ENCODE measurements at regions not wholly inside any gene's neighbourhood (a gene's known extent, or its start where the extent isn't known, plus 50 kb on each side); places are given as distances from the start of the nearest gene placed in this dataset.

DNA sequence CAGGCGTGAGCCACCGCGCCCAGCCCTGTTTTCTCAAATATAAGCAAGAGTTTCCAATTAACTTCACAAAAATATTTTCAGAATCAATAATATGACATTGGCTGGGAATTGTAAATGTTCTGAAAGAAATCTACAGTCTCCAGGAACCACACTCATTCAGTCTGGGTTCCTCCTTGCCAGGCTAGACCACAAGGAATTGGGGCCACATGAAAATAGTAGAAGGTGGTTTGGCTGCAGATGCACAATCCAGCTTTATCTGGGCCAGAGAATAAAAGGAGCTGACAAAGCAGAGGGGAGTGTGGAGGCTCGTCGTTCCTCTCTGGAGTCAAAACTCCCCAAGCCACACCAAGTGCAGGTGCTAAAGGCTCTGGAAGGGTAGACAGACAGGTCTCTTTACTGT, 92.0 kb upstream of the OSMR start:
- no peak for DNase-seq

DNA sequence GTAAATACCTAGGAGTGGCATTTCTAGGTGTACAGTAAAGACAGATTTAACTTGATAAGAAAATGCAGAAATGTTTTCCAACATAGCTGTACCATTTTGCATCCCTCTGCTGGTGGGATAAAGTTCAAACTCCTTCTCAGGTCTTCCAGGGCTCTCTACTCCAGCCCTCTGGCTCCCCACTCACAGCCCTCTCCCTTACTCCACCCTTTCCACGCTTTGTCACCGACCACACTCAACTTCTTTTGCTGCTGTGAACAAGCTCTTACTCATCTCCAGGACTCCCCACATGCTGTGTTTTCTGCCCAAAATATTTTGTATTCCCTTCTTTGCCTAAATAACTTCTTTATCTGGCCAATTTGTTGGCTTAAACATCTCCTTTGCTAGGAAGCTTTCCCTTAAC, 90.6 kb upstream of the OSMR start:
- no peak for DNase-seq

- DNase-seq, result no peak
Observed at GRCh38 chr5:38756068-38756467, 89.7 kb upstream of the OSMR start.

- DNase-seq, result peak; percentile 44
Observed at GRCh38 chr5:38757451-38758245, 88.2 kb upstream of the OSMR start.

DNA sequence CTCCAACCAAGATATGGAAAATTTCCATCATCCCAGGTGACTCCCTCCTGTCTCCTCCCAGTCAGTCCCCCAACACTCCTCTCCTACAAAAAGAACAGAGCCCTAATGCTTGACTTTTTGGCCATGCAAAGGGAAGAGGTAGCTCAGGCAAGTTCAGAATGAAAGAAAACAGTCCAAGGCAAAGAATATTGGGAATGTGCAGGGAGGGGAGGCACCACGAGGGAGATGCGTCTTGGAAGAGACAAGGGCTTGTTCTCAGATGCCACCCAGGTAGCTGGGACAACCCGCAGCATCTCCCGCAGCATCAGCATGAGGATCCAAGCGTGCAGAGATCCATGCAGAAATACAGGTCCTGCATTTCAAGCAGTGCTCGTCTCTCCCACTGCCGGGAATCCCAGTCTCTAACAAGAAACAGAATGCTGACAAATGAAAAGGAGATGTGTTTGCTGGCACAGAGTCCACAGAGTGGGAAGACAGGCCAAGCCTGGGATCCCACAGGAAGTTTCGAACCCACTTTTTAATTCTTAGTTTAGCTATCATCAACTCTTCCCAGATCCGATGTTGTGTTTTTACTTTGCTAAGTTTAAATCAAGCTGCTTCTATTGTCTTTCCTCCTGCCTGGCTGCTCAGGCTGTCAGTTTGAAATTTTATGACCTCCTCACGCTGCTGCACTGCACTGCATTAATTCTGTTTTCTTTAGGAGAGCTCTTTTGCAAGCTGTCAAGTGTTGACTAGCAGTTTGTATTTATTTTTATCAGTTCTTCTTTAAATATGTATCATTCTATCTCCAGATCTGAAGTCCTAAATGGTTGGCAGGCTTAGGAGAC, 86.8 kb upstream of the OSMR start:
- DNase-seq, result no peak

DNA sequence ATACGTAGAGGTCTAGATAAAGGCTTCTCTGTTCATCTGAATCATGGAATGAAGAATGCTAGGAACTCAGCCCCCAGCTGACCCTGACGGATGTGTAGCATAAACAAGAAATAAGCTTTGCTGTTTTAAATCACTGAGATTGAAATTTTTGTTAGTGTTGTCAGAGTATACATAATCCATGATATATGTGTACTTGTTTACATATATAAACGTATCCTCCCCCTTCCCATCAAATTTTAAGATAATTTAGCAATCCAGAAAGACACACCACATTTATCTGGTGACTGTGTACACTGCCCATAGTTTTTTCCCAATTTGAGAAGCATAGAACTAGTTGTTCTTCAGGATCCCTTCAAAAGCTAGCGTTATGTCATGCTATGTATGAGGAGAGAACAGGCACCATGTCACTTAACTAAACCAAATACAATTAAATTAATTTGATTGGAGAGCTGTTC, 80.8 kb upstream of the OSMR start:
- DNase-seq, result no peak

GRCh38 chr5:38765399-38765861, 80.4 kb upstream of the OSMR start:
- DNase-seq, result peak; percentile 24

DNA sequence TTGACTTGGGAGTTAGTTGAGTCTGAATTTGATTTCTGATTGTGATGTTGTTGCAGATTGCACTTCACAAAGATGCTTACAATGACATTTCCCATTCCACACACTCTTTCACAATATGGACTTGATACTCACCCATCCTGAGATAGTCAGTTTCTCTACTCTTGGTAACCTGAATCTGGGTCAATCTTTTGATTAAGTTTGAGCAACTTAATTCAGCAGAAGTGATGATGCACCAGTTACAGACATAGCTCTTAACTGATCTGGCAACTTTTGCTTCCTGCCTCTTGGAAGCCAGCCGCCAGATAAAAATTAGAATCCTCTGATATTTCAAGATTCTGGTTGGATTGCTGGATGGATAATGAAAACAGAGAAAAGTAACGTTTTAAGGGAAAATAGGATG, 79.7 kb upstream of the OSMR start:
- DNase-seq, result no peak

DNA sequence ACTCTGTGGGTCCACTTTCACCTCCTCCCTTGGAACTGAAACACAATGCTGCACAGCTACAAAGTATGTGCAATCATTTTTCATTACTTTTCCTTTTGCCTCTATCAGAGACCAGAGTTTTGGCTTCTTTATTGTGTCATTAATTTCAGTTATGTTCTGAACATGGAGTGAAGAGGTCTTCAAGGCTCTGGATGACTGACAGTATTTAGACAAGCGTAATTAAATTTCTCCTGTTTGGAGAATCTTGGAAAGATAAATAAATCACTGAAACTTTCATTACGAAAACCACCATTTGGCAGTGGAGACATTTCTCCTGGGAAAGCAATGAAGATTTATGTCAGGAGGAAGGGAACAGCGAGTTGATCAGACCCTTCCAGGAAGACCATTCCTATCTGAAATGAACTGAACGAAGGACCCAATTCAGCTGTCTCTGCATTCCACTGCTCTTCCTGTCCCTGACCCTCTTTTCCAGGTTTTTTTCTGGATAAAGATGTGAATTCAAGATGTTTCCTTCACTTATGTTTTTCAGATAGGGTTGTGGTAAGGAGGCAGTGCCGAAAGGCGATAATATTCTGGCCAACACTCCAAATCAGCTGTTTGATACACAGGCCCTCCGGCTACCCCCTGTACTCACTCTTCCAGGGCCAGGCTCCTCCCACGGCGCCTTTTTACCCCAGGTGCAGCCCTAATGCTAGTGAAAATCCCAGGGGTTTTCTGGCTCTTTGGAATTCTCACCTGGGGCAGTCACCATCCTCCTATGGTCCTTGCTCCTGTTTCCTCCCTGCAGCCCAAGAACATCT, 77.2 kb upstream of the OSMR start:
- no peak for DNase-seq

DNA sequence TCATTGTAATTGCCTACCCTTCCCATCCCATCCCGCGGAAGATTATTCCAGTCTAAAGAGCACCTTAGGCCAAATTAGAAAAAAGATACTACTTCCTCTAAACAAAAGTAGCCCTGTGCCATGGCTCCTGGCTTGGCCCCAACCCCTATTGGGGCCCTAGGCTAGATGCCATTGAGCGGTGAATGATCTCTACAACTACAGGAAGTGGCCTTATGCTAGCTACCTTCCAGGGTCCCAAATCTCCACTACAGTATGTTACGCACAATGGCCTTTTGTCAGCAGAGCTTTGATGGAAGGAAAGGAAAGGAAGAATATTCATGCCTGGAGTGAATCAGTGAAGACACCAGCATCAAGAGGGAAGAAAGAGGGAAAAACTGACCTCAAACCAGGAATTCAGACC, 73.3 kb upstream of the OSMR start:
- no peak for DNase-seq

- DNase-seq, result no peak
Observed at GRCh38 chr5:38775218-38775840, 70.5 kb upstream of the OSMR start.

DNA sequence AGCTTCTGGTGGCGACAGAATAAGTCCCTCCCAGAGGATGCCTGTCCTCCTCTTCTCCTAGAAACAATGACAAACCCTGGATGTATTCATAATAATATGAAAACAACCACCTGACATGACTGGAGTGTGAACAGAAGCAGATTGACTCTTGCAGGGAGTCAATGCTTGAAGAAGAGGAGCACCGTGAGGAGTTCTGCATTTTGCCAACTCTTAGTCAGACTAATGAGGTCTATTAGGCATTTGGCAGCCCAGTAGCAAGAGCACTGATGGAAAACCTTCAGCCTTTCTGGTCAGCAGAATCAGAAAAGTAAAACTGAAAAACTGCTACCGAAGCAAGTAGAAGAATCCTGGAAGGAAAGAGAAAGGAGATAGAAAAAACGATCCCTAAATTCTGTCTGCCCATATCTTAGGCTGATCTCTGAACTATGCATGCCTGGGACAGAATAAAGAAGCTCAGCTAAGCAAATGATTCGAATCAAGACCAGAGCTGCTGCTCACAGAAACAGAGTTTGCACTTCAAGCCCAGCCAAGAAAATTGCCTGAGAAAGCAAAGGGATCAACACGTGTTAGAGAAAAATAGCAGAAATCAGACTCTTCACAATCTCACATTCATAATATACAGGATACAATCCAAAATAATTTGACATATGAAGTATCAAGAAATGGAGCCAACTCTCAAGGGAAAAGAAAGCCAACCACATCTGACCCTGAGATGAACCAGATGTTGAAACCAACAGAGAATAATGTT, 69.5 kb upstream of the OSMR start:
- DNase-seq, result no peak

- DNase-seq, result no peak
Observed at GRCh38 chr5:38777111-38777510, 68.7 kb upstream of the OSMR start.

GRCh38 chr5:38780316-38780715, 65.5 kb upstream of the OSMR start:
- DNase-seq, result no peak

- DNase-seq, result peak; percentile 12
Observed at GRCh38 chr5:38780945-38781344, 64.9 kb upstream of the OSMR start.

DNA sequence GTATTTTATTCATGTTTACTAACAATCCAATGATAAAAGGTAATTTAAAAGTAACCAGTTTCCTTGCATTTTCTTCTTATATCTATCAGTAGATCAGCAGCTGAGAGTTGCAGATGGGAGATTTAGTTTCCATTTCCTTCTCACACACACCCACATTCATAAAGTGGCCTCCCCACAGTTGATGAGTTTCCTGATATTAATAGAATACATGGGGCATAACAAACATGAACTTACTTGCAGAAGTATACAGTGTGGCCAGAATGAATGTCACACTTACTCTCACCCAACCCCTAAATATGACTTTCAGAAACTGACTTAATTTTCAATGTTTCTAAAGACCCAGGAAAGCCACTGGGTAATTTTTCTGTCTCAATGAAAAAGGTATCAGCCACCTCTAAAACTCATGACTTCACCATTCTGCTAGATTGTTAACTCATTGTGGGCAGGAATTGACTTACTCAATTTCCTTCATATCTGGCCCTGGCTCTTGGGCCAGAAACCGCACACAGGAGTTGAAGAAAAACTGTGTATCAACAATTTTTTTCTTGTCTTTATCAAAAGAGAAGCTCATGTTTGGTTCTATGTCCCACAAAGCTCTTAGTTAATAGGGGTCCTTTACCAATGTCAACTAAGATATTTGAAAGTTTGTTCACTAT, 63.5 kb upstream of the OSMR start:
- DNase-seq, result no peak

DNA sequence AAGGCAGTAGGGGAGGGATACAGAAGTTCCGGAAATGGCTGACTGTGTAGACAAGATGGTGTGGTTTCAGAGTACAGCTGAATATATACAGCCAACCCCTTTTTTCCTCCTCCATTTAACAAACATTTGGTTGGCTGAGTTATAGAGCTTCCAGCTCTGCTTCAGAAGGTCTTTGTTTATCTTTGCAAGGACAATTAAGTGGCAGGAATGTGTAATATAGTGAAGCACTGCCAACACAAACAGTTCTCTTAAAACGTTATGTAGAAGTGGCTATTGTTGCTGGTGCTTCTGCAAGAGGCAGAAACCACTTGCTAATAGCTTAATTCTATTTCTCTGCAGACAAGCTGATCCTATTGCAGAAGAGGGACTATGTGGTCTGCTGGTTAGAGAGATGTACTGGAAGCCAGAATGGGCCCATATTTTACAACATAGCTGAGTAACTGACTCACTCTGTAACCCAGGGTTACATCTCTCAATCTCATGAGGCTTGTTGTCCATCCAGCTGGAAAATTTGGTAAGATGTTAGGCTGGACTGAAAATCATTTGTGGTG, 62.7 kb upstream of the OSMR start:
- DNase-seq, result peak; percentile 97

- DNase-seq, result no peak
Observed at GRCh38 chr5:38789134-38789533, 56.7 kb upstream of the OSMR start.

- no peak for DNase-seq
Observed at GRCh38 chr5:38789777-38790176, 56.0 kb upstream of the OSMR start.

GRCh38 chr5:38790268-38790667, 55.5 kb upstream of the OSMR start:
- no peak for DNase-seq

GRCh38 chr5:38790891-38791290, 54.9 kb upstream of the OSMR start:
- no peak for DNase-seq

All from NCI-H2029 (cell line).